C1 segment of cervical spinal cord (tissue), 14 donors: ENCODE measurements at regions not wholly inside any gene's neighbourhood (a gene's known extent, or its start where the extent isn't known, plus 50 kb on each side); places are given as distances from the start of the nearest gene placed in this dataset.
"Not testable (repeated sequence)": the region's sequence is repeated elsewhere in the genome, so short reads cannot be mapped to it uniquely, and the experiment has no call there.

ENCODE experiments used
- DNase-seq, 14 donors: peaks; one replicate each; lab custom pipeline; 2025; lab: John Stamatoyannopoulos, UW

GRCh38 chr9:32069969-32070368 lies 314.5 kb upstream of the ACO1 start:
- DNase-seq = no peak

DNA sequence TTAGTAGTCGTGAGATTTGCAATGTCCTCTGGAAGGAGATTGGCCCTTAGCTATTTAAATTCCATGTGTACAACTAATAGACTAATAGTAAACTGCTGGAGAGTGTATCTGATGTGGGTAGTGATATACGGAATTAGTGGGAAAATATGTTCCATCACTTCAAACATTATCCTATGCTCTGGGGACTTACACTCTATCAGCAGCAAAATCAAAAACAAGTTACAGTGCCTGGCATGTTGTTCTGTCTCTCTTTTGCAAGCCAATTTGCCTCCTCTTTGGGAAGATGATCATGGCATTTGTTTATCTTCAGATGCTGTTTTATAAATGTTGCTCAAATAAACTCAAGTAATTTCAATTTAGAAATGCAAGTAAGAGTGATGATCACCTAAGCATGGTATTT lies 311.9 kb upstream of the ACO1 start:
- no peak for DNase-seq

DNA sequence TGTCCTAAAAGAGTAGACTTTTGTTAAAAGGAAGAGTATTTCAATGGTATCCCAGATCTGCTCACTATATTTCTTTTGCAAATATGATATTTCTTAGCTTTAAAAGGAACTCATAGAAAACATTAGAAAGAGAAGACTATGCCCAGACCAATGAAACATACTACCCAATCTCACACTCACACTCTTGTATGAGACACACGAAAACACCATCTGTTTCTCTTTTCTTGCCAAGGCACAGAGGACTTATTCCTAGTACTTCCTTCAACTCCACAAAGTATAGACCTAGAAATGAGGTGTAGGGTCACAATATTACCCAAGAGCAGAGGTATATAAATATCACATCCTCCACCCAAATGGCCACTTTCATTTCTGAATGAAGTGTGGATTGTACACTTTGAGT lies 292.4 kb upstream of the ACO1 start:
- DNase-seq = no peak

- no peak for DNase-seq
These were observed 267.2 kb upstream of the ACO1 start for GRCh38 chr9:32117291-32117690.

DNA sequence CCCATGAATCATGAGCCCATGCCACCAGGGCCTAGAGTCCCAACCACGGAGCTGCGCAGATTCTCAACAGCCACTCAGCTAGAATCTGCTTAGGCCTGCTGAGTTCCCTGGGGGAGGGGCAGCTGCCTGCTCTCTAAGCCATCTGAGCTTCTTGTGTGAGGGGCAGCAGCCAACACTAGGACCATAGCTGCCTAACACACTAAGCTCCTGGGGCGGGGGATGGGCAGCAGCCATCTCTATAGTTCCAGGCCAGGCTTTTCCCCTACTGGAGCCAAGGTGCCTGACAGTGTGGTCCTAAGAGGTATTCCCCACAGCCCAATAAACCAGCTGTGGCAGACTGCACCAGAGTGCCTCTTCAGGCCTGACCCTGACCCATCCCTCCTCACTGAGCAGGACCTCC lies 255.9 kb upstream of the ACO1 start:
- no peak for DNase-seq

GRCh38 chr9:32130709-32131108 lies 253.7 kb upstream of the ACO1 start:
- not testable (repeated sequence) for DNase-seq

GRCh38 chr9:32136700-32137339 lies 247.6 kb upstream of the ACO1 start:
- no peak for DNase-seq

DNA sequence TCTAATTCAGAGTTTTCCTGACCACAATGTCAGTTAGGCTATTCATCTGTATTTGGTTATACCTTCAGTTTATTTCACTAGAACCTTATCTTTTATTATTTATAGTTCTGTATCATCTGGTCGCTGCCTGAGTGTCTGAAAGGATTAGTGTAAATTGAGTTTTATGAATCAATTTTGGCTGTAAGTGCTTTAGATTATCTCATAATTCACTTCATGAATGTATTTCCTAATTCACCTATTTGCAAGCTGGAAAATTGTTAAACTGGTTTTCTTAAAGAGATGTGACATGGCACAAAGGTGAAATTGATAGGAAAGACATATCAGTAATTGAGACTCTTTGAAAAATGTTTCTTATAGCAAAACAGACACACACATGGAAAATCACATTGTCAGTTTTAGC lies 242.4 kb upstream of the ACO1 start:
- no peak for DNase-seq

- DNase-seq = not testable (repeated sequence)
These were observed 235.9 kb upstream of the ACO1 start for GRCh38 chr9:32148553-32148952.

DNA sequence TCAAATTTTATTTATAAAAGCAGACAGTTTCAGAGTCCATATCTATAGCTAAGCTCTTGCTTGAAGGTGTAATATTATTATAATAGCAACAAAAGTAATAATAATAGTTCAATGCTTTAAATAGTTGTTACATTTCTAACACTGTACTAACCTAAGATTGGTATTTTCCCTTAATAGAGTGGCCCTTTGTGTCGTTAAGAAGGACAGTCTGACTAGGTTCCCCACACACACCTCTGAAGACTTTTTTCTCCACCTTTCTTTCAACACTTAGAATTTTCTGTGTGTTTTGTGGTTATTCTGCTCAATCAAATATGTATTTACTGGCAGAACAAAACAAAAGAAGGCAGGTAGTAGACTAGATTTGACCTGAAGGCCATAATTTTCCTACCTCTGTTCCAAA lies 223.2 kb upstream of the ACO1 start:
- DNase-seq = no peak

DNA sequence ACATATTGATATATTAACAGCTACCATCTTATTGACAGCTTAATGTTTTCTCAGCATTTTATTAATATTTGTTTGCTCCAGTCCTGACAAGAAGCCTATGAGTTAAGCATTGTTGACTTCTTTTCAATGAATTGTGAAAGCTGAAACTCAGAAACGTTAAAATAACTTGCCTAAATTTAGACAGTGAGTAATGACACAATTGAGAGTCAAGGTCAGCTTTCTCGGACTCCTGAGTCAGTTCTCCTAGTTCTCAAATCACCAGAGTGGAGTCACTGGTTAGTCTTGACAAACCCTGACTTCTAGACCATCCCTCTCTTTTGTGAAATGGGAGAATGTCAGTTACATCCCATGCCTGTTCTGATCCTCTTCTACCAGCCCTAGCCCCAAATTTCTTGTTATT lies 222.7 kb upstream of the ACO1 start:
- no peak for DNase-seq

- DNase-seq = not testable (repeated sequence)
These were observed 218.1 kb upstream of the ACO1 start for GRCh38 chr9:32166316-32166715.

- no peak for DNase-seq
These were observed 213.1 kb upstream of the ACO1 start for GRCh38 chr9:32171339-32171738.

- no peak for DNase-seq
These were observed 212.2 kb upstream of the ACO1 start for GRCh38 chr9:32172256-32172655.

- no peak for DNase-seq
These were observed 207.0 kb upstream of the ACO1 start for GRCh38 chr9:32177396-32177795.

DNA sequence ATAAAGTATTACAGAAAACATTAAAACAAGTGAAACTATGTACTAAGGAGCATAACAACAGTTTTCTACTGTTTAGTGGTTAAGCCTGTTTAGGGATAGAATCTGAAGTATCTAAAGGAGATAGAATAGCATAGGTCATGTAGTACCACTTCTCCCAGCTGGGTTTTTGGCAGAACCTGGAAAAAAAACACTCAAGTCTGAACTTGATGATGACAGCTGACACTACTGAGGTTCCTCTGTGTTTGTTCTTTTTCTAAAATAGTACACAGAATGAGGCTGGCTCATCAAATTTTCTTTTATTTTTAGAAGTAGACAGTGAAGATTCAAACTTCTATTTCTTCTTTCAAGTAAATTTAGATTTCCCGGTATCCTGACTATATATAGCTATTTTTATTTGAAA lies 203.8 kb upstream of the ACO1 start:
- no peak for DNase-seq

- DNase-seq = no peak
These were observed 184.2 kb upstream of the ACO1 start for GRCh38 chr9:32200241-32200640.

- DNase-seq = no peak
These were observed 183.5 kb upstream of the ACO1 start for GRCh38 chr9:32200896-32201295.

DNA sequence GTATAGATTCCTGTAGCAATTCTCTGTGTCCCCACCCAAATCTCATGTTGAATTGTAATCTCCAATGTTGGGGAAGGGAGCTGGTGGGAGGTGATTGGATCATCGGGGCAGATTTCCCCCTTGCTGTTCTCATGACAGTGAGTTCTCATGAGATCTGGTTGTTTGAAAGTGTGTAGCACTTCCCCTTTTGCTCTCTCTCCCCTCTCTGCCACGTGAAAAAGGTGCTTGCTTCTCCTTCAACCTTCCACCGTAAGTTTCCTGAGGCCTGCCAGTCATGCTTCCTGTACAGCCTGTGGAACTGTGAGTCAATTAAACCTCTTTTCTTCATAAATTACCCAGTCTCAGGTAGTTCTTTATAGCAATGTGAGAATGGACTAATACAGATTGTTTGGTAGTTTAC lies 175.3 kb upstream of the ACO1 start:
- DNase-seq = not testable (repeated sequence)

GRCh38 chr9:32218100-32218767 lies 166.2 kb upstream of the ACO1 start:
- no peak for DNase-seq

- no peak for DNase-seq
These were observed 163.7 kb upstream of the ACO1 start for GRCh38 chr9:32220750-32221149.

GRCh38 chr9:32234451-32234850 lies 150.0 kb upstream of the ACO1 start:
- DNase-seq = no peak

DNA sequence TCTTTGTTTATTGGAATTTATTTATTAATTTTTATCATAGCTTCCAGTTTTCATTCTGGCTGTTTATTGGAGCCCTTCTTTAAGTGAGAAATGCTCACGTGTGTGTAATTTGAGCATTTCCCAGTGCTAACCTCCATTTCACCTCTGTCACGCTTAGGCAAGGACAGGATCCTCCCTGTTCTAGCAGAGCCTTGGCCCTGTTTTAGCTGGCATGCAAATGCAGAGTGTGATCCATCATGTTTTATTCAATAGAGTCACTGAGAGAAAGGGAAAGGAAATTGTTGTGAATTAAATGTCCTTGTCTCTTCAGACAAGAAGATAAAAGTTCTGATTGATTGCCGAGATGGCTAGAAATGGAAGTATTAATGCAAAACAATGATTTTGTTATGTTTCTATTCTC lies 137.3 kb upstream of the ACO1 start:
- DNase-seq = no peak
